DOHH2 (cell line): ENCODE measurements at regions not wholly inside any gene's neighbourhood (a gene's known extent, or its start where the extent isn't known, plus 50 kb on each side); places are given as distances from the start of the nearest gene placed in this dataset.
"Not testable (repeated sequence)": the region's sequence is repeated elsewhere in the genome, so short reads cannot be mapped to it uniquely, and the experiment has no call there.

Source experiments
- H3F3A ChIP-seq: fragments of 200-600 bp; sonication (generic), shearing (Covaris generic); 2 replicates; pipeline ENCODE4 v1.6.0; 2016; ENCODE audit warnings: antibody characterized with exemption, mild to moderate bottlenecking; ENCODE audit not compliant: control insufficient read depth, insufficient read depth
- H3K27ac ChIP-seq: fragments of 200-600 bp; sonication (generic); 2 replicates; pipeline ENCODE4 v1.5.1; 2014; ENCODE audit warnings: low read depth, mild to moderate bottlenecking, low read length, moderate library complexity
- H3K27me3 ChIP-seq: fragments of 200-600 bp; sonication (generic); 2 replicates; pipeline ENCODE4 v1.6.1; 2014; ENCODE audit warnings: mild to moderate bottlenecking, low read length, mixed read lengths; ENCODE audit not compliant: control insufficient read depth
- H3K36me3 ChIP-seq: fragments of 200-600 bp; sonication (generic); 2 replicates; pipeline ENCODE4 v1.6.1; 2014; ENCODE audit warnings: mild to moderate bottlenecking, low read length, moderate library complexity, mixed read lengths; ENCODE audit not compliant: control insufficient read depth
- H3K4me1 ChIP-seq: fragments of 200-600 bp; sonication (generic); 2 replicates; pipeline ENCODE4 v1.6.1; 2014; ENCODE audit warnings: mild to moderate bottlenecking, low read length, mixed read lengths; ENCODE audit not compliant: control insufficient read depth
- H3K4me2 ChIP-seq: fragments of 200-600 bp; sonication (generic); 2 replicates; pipeline ENCODE4 v1.6.0; 2014; ENCODE audit warnings: mild to moderate bottlenecking, low read length, moderate library complexity
- H3K4me3 ChIP-seq: fragments of 200-600 bp; sonication (generic); 2 replicates; pipeline ENCODE4 v1.5.1; 2014; ENCODE audit warnings: mild to moderate bottlenecking, low read length, mixed read lengths
- H3K79me2 ChIP-seq: fragments of 200-600 bp; sonication (generic); 2 replicates; pipeline ENCODE4 v1.6.1; 2014; ENCODE audit warnings: mild to moderate bottlenecking, low read length, mixed read lengths; ENCODE audit not compliant: control insufficient read depth
- H3K9me2 ChIP-seq: fragments of 200-600 bp; sonication (generic); replicated peaks from 2 replicates; pipeline ENCODE4 v1.6.1; 2014; ENCODE audit warnings: mild to moderate bottlenecking, low read length, mixed read lengths; ENCODE audit not compliant: control insufficient read depth
- H3K9me3 ChIP-seq: fragments of 200-600 bp; sonication (generic); 2 replicates; pipeline ENCODE4 v1.6.1; 2014; ENCODE audit warnings: antibody characterized with exemption, low read length, mixed read lengths; ENCODE audit not compliant: control insufficient read depth, insufficient read depth
- H4K20me1 ChIP-seq: fragments of 200-600 bp; sonication (generic); 2 replicates; pipeline ENCODE4 v1.6.0; 2014; ENCODE audit warnings: low read depth, mild to moderate bottlenecking, antibody characterized with exemption, low read length, moderate library complexity; ENCODE audit not compliant: control insufficient read depth, insufficient read depth
- EZH2phosphoT487 ChIP-seq: fragments of 200-600 bp; sonication (generic); IDR thresholded peaks from 2 replicates; pipeline ENCODE4 v1.6.1; 2017; ENCODE audit warnings: borderline replicate concordance, mild to moderate bottlenecking, antibody characterized with exemption, low read length, moderate library complexity, mixed read lengths
- TF ChIP-seq, protein P1 (sequence below): fragments of 200-600 bp; sonication (generic); IDR thresholded peaks from one replicate; pipeline ENCODE4 v1.5.1; 2014; ENCODE audit warnings: antibody characterized with exemption, mild to moderate bottlenecking, low read depth, low read length; ENCODE audit not compliant: poor library complexity, severe bottlenecking

DNA sequence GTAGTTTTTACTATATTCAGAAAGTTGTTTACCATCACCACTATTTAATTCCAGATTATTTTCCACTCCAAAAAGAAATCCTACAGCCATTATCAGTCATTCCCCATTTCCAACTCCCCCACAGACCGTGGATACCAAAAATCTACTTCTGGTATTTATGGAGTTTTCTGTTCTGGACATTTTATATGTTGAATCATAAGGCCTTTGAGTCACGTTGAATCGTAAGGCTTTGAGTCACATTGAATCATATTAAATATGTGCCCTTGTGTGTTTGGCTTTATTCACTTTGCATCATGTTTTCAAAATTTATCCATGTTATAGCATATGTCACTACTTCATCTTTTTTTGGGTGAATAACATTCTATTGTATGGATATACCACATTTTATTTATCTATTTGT, 454.1 kb upstream of the NUDT12 start:
- H4K20me1 ChIP-seq: no peaks in the 10 kb centered on the region
- TF ChIP-seq, protein P1, sequence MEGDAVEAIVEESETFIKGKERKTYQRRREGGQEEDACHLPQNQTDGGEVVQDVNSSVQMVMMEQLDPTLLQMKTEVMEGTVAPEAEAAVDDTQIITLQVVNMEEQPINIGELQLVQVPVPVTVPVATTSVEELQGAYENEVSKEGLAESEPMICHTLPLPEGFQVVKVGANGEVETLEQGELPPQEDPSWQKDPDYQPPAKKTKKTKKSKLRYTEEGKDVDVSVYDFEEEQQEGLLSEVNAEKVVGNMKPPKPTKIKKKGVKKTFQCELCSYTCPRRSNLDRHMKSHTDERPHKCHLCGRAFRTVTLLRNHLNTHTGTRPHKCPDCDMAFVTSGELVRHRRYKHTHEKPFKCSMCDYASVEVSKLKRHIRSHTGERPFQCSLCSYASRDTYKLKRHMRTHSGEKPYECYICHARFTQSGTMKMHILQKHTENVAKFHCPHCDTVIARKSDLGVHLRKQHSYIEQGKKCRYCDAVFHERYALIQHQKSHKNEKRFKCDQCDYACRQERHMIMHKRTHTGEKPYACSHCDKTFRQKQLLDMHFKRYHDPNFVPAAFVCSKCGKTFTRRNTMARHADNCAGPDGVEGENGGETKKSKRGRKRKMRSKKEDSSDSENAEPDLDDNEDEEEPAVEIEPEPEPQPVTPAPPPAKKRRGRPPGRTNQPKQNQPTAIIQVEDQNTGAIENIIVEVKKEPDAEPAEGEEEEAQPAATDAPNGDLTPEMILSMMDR: no peak
- no peak for TF ChIP-seq EZH2phosphoT487
- no peak overlapping the region for H3K27ac ChIP-seq
- no peaks in the 10 kb centered on the region for H3F3A ChIP-seq
- no peaks in the 10 kb centered on the region for H3K4me1 ChIP-seq
- H3K4me3 ChIP-seq: no peak overlapping the region
- no peaks in the 10 kb centered on the region for H3K9me2 ChIP-seq
- no peaks in the 10 kb centered on the region for H3K79me2 ChIP-seq
- H3K36me3 ChIP-seq: no peaks in the 10 kb centered on the region
- no peak overlapping the region for H3K4me2 ChIP-seq
- no peaks in the 10 kb centered on the region for H3K9me3 ChIP-seq
- no peaks in the 10 kb centered on the region for H3K27me3 ChIP-seq

DNA sequence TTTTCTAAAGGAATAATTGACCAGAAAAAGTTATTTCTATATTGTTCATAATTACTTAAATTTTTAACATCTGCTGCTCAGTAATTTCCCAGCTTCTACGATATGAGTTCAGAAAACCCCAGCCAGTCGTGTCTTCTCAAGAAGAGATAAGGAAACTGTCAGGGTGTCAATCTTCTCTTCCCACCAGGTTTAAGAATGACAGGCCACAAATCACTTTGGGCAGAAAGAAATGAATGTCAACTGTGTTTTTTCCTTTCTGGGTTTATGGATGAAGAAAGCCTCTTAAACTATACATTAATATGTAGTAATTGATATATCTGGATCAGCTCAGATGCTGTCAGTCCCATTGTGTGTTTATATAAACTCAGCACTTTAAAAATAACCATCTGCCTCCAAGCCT, 453.2 kb upstream of the NUDT12 start:
- H3K4me2 ChIP-seq: no peak overlapping the region
- no peaks in the 10 kb centered on the region for H3K9me2 ChIP-seq
- no peaks in the 10 kb centered on the region for H4K20me1 ChIP-seq
- no peaks in the 10 kb centered on the region for H3K4me1 ChIP-seq
- TF ChIP-seq, protein P1: no peak
- no peak for TF ChIP-seq EZH2phosphoT487
- no peak overlapping the region for H3K27ac ChIP-seq
- H3K36me3 ChIP-seq: no peaks in the 10 kb centered on the region
- H3K4me3 ChIP-seq: no peak overlapping the region
- H3K9me3 ChIP-seq: no peaks in the 10 kb centered on the region
- H3F3A ChIP-seq: no peaks in the 10 kb centered on the region
- no peaks in the 10 kb centered on the region for H3K27me3 ChIP-seq
- H3K79me2 ChIP-seq: no peaks in the 10 kb centered on the region

- not testable (repeated sequence) for H3K4me1 ChIP-seq, H3K36me3 ChIP-seq, H3K27me3 ChIP-seq, H3K9me2 ChIP-seq, H3F3A ChIP-seq, H3K79me2 ChIP-seq, H3K4me3 ChIP-seq, H3K9me3 ChIP-seq, H3K27ac ChIP-seq, H4K20me1 ChIP-seq, H3K4me2 ChIP-seq
These were observed 440.2 kb upstream of the NUDT12 start for GRCh38 chr5:104002783-104003182.

- Histone ChIP-seq H3K27ac (no peak overlapping the region), H3K9me2 (no peaks in the 10 kb centered on the region), H3K79me2 (no peaks in the 10 kb centered on the region), H3K27me3 (no peaks in the 10 kb centered on the region), H3K4me3 (no peak overlapping the region), H3K9me3 (no peaks in the 10 kb centered on the region), H3K4me2 (no peak overlapping the region), H4K20me1 (no peaks in the 10 kb centered on the region), H3F3A (no peaks in the 10 kb centered on the region), H3K4me1 (no peaks in the 10 kb centered on the region), H3K36me3 (no peaks in the 10 kb centered on the region)
- TF ChIP-seq, protein P1: no peak
- TF ChIP-seq EZH2phosphoT487: no peak
These were observed 438.5 kb upstream of the NUDT12 start for GRCh38 chr5:104001136-104001535.
